ENCODE measurements at regions not wholly inside any gene's neighbourhood (a gene's known extent, or its start where the extent isn't known, plus 50 kb on each side); places are given as distances from the start of the nearest gene placed in this dataset.

GRCh38 chr13:70893832-70894231 is 785.6 kb upstream of the KLHL1 start:
- no peak for DNase-seq (ENCODE audit: low spot score)

- DNase-seq (ENCODE audit: low spot score) = peak; percentile 3
Measured at GRCh38 chr13:70890289-70890688, 782.0 kb upstream of the KLHL1 start.

GRCh38 chr13:70889163-70889562 is 780.9 kb upstream of the KLHL1 start:
- DNase-seq (ENCODE audit: low spot score) = peak; percentile 5

GRCh38 chr13:70884196-70884595 is 775.9 kb upstream of the KLHL1 start:
- no peak for DNase-seq (ENCODE audit: low spot score)

GRCh38 chr13:70874636-70875035 is 766.4 kb upstream of the KLHL1 start:
- no peak for DNase-seq (ENCODE audit: low spot score)

- DNase-seq (ENCODE audit: low spot score) = no peak
Measured at GRCh38 chr13:70864731-70865130, 756.5 kb upstream of the KLHL1 start.

- DNase-seq (ENCODE audit: low spot score) = no peak
Measured at GRCh38 chr13:70856711-70857110, 748.5 kb upstream of the KLHL1 start.

GRCh38 chr13:70856025-70856424 is 747.8 kb upstream of the KLHL1 start:
- DNase-seq (ENCODE audit: low spot score) = no peak

- no peak for DNase-seq (ENCODE audit: low spot score)
Measured at GRCh38 chr13:70849222-70849621, 741.0 kb upstream of the KLHL1 start.

- DNase-seq (ENCODE audit: low spot score) = no peak
Measured at GRCh38 chr13:70844391-70845108, 736.3 kb upstream of the KLHL1 start.

- DNase-seq (ENCODE audit: low spot score) = no peak
Measured at GRCh38 chr13:70842062-70842644, 733.9 kb upstream of the KLHL1 start.

- DNase-seq (ENCODE audit: low spot score) = no peak
Measured at GRCh38 chr13:70841240-70842061, 733.2 kb upstream of the KLHL1 start.

- DNase-seq (ENCODE audit: low spot score) = no peak
Measured at GRCh38 chr13:70835371-70835770, 727.1 kb upstream of the KLHL1 start.

GRCh38 chr13:70829748-70830147 is 721.5 kb upstream of the KLHL1 start:
- no peak for DNase-seq (ENCODE audit: low spot score)

GRCh38 chr13:70817576-70817975 is 709.3 kb upstream of the KLHL1 start:
- DNase-seq (ENCODE audit: low spot score) = no peak

GRCh38 chr13:70816853-70817252 is 708.6 kb upstream of the KLHL1 start:
- DNase-seq (ENCODE audit: low spot score) = no peak

- no peak for DNase-seq (ENCODE audit: low spot score)
Measured at GRCh38 chr13:70814684-70815083, 706.4 kb upstream of the KLHL1 start.

GRCh38 chr13:70812481-70812880 is 704.2 kb upstream of the KLHL1 start:
- no peak for DNase-seq (ENCODE audit: low spot score)

GRCh38 chr13:70809588-70809987 is 701.3 kb upstream of the KLHL1 start:
- no peak for DNase-seq (ENCODE audit: low spot score)

GRCh38 chr13:70798385-70798784 is 690.1 kb upstream of the KLHL1 start:
- DNase-seq (ENCODE audit: low spot score) = no peak

GRCh38 chr13:70795484-70795883 is 687.2 kb upstream of the KLHL1 start:
- DNase-seq (ENCODE audit: low spot score) = no peak

GRCh38 chr13:70792121-70792520 is 683.9 kb upstream of the KLHL1 start:
- no peak for DNase-seq (ENCODE audit: low spot score)

GRCh38 chr13:70789751-70790150 is 681.5 kb upstream of the KLHL1 start:
- no peak for DNase-seq (ENCODE audit: low spot score)

All from HuH-7.5 (cell line).